H1 (cell line): ENCODE measurements at regions not wholly inside any gene's neighbourhood (a gene's known extent, or its start where the extent isn't known, plus 50 kb on each side); places are given as distances from the start of the nearest gene placed in this dataset.
A peak's percentile ranks its signal among the peaks of the same experiment; 100 is the strongest.

Experiments used
- CTCF ChIA-PET: fragments of 300-600 bp; sonication (Branson Sonifier 250); formaldehyde crosslinking; loops from one replicate; lab custom pipeline; 2021; ENCODE audit not compliant: partially characterized antibody; lab: Charles Lee
- POLR2A ChIA-PET: fragments of 300-600 bp; sonication (Branson Sonifier 250); formaldehyde crosslinking; loops from one replicate; lab custom pipeline; 2021; ENCODE audit warnings: inconsistent platforms; ENCODE audit not compliant: partially characterized antibody; lab: Charles Lee
- DNase-seq, 2 experiments: peaks; one replicate each; pipeline versions ENCODE4 v3.0.0 to v3.0.0-alpha.2; 2010 to 2022; ENCODE audit warnings: low spot score in 2 of 2, low read depth in 1 of 2, mixed read lengths in 1 of 2
- FAIRE-seq: peaks from 2 replicates; lab custom pipeline; 2011; peaks lifted over from hg19 to GRCh38; lab: Jason Lieb, UNC
- H2AFZ ChIP-seq: 2 replicates; pipeline ENCODE4 v1.8.1; 2012; ENCODE audit warnings: low read length, inconsistent platforms
- H2AK5ac ChIP-seq: 2 replicates; pipeline ENCODE4 v1.6.1; 2013; ENCODE audit warnings: low read depth, low read length
- H2BK120ac ChIP-seq: replicated peaks from 2 replicates; pipeline ENCODE3; 2013; ENCODE audit warnings: low read depth, low read length, inconsistent platforms
- H2BK12ac ChIP-seq: 2 replicates; pipeline ENCODE4 v1.6.1; 2013; ENCODE audit warnings: low read depth, low read length
- H2BK15ac ChIP-seq: 2 replicates; pipeline ENCODE4 v1.6.1; 2013; ENCODE audit warnings: low read length
- H2BK20ac ChIP-seq: 2 replicates; pipeline ENCODE4 v1.6.1; 2013; ENCODE audit warnings: low read length
- H2BK5ac ChIP-seq: 2 replicates; pipeline ENCODE4 v1.6.1; 2013; ENCODE audit warnings: low read depth, low read length
- H3K14ac ChIP-seq: 2 replicates; pipeline ENCODE4 v1.6.1; 2013; ENCODE audit warnings: inconsistent platforms; ENCODE audit not compliant: insufficient read length
- H3K18ac ChIP-seq: 2 replicates; pipeline ENCODE4 v1.6.1; 2013; ENCODE audit warnings: low read length; ENCODE audit errors: extremely low read depth
- H3K23ac ChIP-seq: 2 replicates; pipeline ENCODE4 v1.6.1; 2013; ENCODE audit warnings: inconsistent platforms; ENCODE audit not compliant: insufficient read length
- H3K23me2 ChIP-seq: 2 replicates; pipeline ENCODE4 v1.6.1; 2013; ENCODE audit warnings: low read depth, low read length
- H3K27ac ChIP-seq: 2 replicates; pipeline ENCODE4 v1.6.1; 2011; ENCODE audit warnings: low read depth, low read length, inconsistent platforms
- H3K27me3 ChIP-seq, 4 experiments: replicated peaks in 1 of 4; 1 replicate in 1 of 4; 2 replicates in 3 of 4; pipeline versions ENCODE4 v1.6.1 to v1.8.1; 2011 to 2013; ENCODE audit warnings: low read length in 3 of 4, mild to moderate bottlenecking in 3 of 4, inconsistent platforms in 2 of 4, mixed read lengths in 2 of 4, moderate library complexity in 1 of 4; ENCODE audit not compliant: control insufficient read depth in 3 of 4, insufficient read depth in 3 of 4; ENCODE audit errors: extremely low read depth in 1 of 4
- H3K36me3 ChIP-seq, 4 experiments: 2 replicates each; pipeline versions ENCODE4 v1.6.1 to v1.8.1; 2011 to 2013; ENCODE audit warnings: mild to moderate bottlenecking in 4 of 4, low read length in 3 of 4, moderate library complexity in 2 of 4, control low read depth in 1 of 4, inconsistent platforms in 1 of 4; ENCODE audit not compliant: insufficient read depth in 4 of 4, control insufficient read depth in 2 of 4
- H3K4ac ChIP-seq: replicated peaks from 2 replicates; pipeline ENCODE3; 2013; ENCODE audit warnings: low read length, low read depth, mixed read lengths, inconsistent platforms; ENCODE audit not compliant: insufficient read length
- H3K4me1 ChIP-seq, 4 experiments: replicated peaks in 1 of 4; 1 replicate in 1 of 4; 2 replicates in 3 of 4; pipeline versions ENCODE4 v1.6.1 to v1.8.1; 2011 to 2013; ENCODE audit warnings: low read length in 3 of 4, inconsistent platforms in 2 of 4, mixed read lengths in 1 of 4; ENCODE audit not compliant: insufficient read depth in 4 of 4, control insufficient read depth in 3 of 4
- H3K4me2 ChIP-seq, 2 experiments: 2 replicates each; pipeline versions ENCODE4 v1.6.1 to v1.8.1; 2011 to 2013; ENCODE audit warnings: low read depth in 2 of 2, low read length in 2 of 2, control low read depth in 1 of 2, inconsistent platforms in 1 of 2, mild to moderate bottlenecking in 1 of 2; ENCODE audit not compliant: insufficient read depth in 1 of 2
- H3K4me3 ChIP-seq, 4 experiments: fragments of 200-600, 300-600 bp in 1 of 4; sonication (generic), shearing (Covaris generic), sonication (Bioruptor Twin) in 1 of 4; 2 replicates each; pipeline versions ENCODE4 v1.5.1 to v1.8.1; 2011 to 2016; ENCODE audit warnings: low read length in 4 of 4, low read depth in 3 of 4, control low read depth in 2 of 4, inconsistent platforms in 2 of 4, mild to moderate bottlenecking in 2 of 4, mixed read lengths in 1 of 4, moderate library complexity in 1 of 4; ENCODE audit not compliant: insufficient read depth in 2 of 4; ENCODE audit errors: extremely low read depth in 1 of 4
- H3K56ac ChIP-seq: replicated peaks from 2 replicates; pipeline ENCODE3; 2013; ENCODE audit warnings: low read depth, mild to moderate bottlenecking, mixed read lengths, low read length, inconsistent platforms; ENCODE audit not compliant: insufficient read length
- H3K79me1 ChIP-seq: 2 replicates; pipeline ENCODE4 v1.6.1; 2013; ENCODE audit warnings: low read depth, low read length, control low read depth
- H3K79me2 ChIP-seq, 2 experiments: 2 replicates each; pipeline versions ENCODE4 v1.6.1 to v1.8.1; 2012 to 2013; ENCODE audit warnings: low read length in 2 of 2, mild to moderate bottlenecking in 2 of 2, inconsistent platforms in 1 of 2; ENCODE audit not compliant: insufficient read depth in 2 of 2, control insufficient read depth in 1 of 2
- H3K9ac ChIP-seq, 4 experiments: replicated peaks in 1 of 4; 1 replicate in 1 of 4; 2 replicates in 3 of 4; pipeline versions ENCODE4 v1.6.1 to v1.8.1; 2011 to 2013; ENCODE audit warnings: low read depth in 3 of 4, low read length in 3 of 4, control low read depth in 2 of 4, mild to moderate bottlenecking in 2 of 4, moderate library complexity in 2 of 4, inconsistent platforms in 1 of 4; ENCODE audit errors: extremely low read depth in 1 of 4
- H3K9me3 ChIP-seq, 2 experiments: 2 replicates each; pipeline versions ENCODE4 v1.6.1 to v1.8.1; 2012 to 2013; ENCODE audit warnings: mild to moderate bottlenecking in 2 of 2, moderate library complexity in 2 of 2, control low read depth in 1 of 2, inconsistent platforms in 1 of 2, low read depth in 1 of 2, low read length in 1 of 2, mixed read lengths in 1 of 2; ENCODE audit not compliant: insufficient read depth in 2 of 2
- H4K20me1 ChIP-seq, 2 experiments: replicated peaks in 1 of 2; 2 replicates each; pipeline versions ENCODE3 to v1.8.1; 2011 to 2013; ENCODE audit warnings: inconsistent platforms in 2 of 2, low read length in 2 of 2, mild to moderate bottlenecking in 1 of 2; ENCODE audit not compliant: insufficient read depth in 2 of 2, control insufficient read depth in 1 of 2
- H4K5ac ChIP-seq: 2 replicates; pipeline ENCODE4 v1.6.1; 2013; ENCODE audit warnings: low read length, low read depth, mixed read lengths, inconsistent platforms; ENCODE audit not compliant: insufficient read length
- H4K8ac ChIP-seq: 2 replicates; pipeline ENCODE4 v1.8.0; 2013; ENCODE audit warnings: mild to moderate bottlenecking, moderate library complexity, low read length, inconsistent platforms; ENCODE audit not compliant: insufficient read depth; ENCODE audit errors: extremely low read depth
- H4K91ac ChIP-seq: replicated peaks from 2 replicates; pipeline ENCODE3; 2013; ENCODE audit warnings: low read length, mixed read lengths, inconsistent platforms; ENCODE audit not compliant: insufficient read length
- CHD1 ChIP-seq: IDR thresholded peaks from 2 replicates; pipeline ENCODE4 v1.6.1; 2012; ENCODE audit warnings: low read depth, low read length, improper control_type of control experiment
- CTBP2 ChIP-seq: IDR thresholded peaks from 2 replicates; pipeline ENCODE4 v1.7.0; 2011; ENCODE audit warnings: borderline replicate concordance, mild to moderate bottlenecking, moderate library complexity, mixed read lengths, low read length; ENCODE audit not compliant: insufficient read depth, insufficient read length
- EZH2 ChIP-seq: fragments of 200-600 bp; sonication (generic); IDR thresholded peaks from 2 replicates; pipeline ENCODE4 v1.7.1; 2012; ENCODE audit warnings: low read depth, mild to moderate bottlenecking, moderate library complexity, low read length, inconsistent platforms; ENCODE audit not compliant: severe bottlenecking
- HDAC2 ChIP-seq, 2 experiments: fragments of 300-600 bp in 1 of 2; sonication (generic) in 1 of 2; IDR thresholded peaks; 2 replicates each; pipeline ENCODE4 v1.6.1; 2011 to 2012; ENCODE audit warnings: low read depth in 2 of 2, low read length in 2 of 2, mild to moderate bottlenecking in 2 of 2, moderate library complexity in 2 of 2, borderline replicate concordance in 1 of 2, inconsistent platforms in 1 of 2
- RFX5 ChIP-seq: IDR thresholded peaks from 2 replicates; pipeline ENCODE4 v1.6.1; 2011; ENCODE audit warnings: low read depth, low read length, improper control_type of control experiment, borderline replicate concordance
- SRF ChIP-seq: IDR thresholded peaks from 2 replicates; pipeline ENCODE4 v1.6.1; 2011; ENCODE audit warnings: mild to moderate bottlenecking, low read depth, low read length, moderate library complexity
- TEAD4 ChIP-seq: IDR thresholded peaks from 2 replicates; pipeline ENCODE4 v1.6.1; 2012; ENCODE audit warnings: low read depth, low read length, inconsistent platforms, mixed read lengths
- YY1 ChIP-seq: IDR thresholded peaks from 2 replicates; pipeline ENCODE4 v1.6.1; 2011; ENCODE audit warnings: low read depth, mild to moderate bottlenecking, low read length
- WGBS, 2 experiments: shearing (Covaris generic) in 1 of 2; methylation state at CpG; one replicate each; pipeline versions ENCODE4 v1.1.6 to v1.1.7; 2013 to 2015; ENCODE audit warnings: low lambda C conversion rate in 2 of 2, mixed read lengths in 2 of 2, inconsistent platforms in 1 of 2, low coverage in 1 of 2, missing lambda C conversion rate in 1 of 2; ENCODE audit not compliant: insufficient replicate concordance in 2 of 2, insufficient coverage in 1 of 2, insufficient read length in 1 of 2; ENCODE audit errors: extremely low coverage in 1 of 2, missing lambda C conversion rate in 1 of 2; 5-methylcytosine and 5-hydroxymethylcytosine counted together
- TF ChIP-seq, protein P1 (sequence below), 3 experiments: IDR thresholded peaks; 1 replicate in 2 of 3; 2 replicates in 1 of 3; pipeline versions ENCODE4 v1.5.1 to v1.6.1; 2011; ENCODE audit warnings: low read length in 3 of 3, mild to moderate bottlenecking in 3 of 3, inconsistent platforms in 2 of 3, low read depth in 1 of 3, moderate library complexity in 1 of 3; ENCODE audit not compliant: insufficient read depth in 1 of 3; ENCODE audit errors: control extremely low read depth in 1 of 3

DNA sequence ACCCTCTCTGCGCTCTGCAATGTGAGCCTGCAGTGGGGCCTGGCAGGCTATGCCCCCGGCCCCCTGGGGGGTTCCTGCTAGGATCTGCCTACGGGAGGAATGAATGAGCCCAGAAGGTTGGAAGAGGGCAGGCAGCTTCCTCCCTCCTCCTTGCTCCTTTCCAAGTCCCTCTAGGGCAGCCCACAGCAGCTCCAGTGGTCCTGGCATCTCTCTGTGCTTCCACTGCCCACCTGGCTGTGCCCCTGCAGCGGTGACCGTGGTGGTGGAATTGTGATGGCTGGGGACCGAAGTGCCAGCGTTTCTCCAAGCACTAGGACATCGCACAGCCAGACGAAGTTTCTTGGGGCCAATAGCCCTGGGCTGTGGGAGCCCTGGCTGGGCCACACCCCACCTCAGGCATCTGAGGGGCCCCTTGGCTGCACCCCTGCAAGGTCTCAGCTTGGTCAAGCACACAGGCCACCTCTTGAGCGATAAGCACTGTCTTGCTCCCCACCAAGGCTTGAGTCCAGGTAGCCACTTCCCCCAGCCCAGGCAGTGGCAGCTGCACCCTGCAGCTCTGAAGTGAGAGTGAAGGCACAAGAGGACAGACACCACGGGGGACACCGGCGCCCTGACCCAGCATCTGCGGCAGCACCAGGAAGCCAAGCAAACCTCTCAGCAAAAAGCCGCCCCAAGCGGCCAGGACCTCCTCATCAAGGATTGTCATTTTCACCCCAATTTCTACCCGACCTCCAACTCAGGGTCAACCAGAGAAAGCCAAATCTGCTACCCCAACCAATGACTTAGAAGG is 346.3 kb downstream of the CTTN start:
- WGBS, 2 experiments, result 87% methylated on average over 17 of the region's 17 CpGs; no CpG with 5 or more reads in 1 of the 2 experiments
- TF ChIP-seq SRF (no peak), RFX5 (no peak), TEAD4 (no peak), CTBP2 (no peak), HDAC2 (IDR thresholded peaks at IDR 0.05; ENCODE audit: borderline replicate concordance in 1 of 2, low read depth in 2 of 2, low read length in 2 of 2) (no peak), YY1 (no peak), CHD1 (no peak), EZH2 (no peak)
- TF ChIP-seq, protein P1, sequence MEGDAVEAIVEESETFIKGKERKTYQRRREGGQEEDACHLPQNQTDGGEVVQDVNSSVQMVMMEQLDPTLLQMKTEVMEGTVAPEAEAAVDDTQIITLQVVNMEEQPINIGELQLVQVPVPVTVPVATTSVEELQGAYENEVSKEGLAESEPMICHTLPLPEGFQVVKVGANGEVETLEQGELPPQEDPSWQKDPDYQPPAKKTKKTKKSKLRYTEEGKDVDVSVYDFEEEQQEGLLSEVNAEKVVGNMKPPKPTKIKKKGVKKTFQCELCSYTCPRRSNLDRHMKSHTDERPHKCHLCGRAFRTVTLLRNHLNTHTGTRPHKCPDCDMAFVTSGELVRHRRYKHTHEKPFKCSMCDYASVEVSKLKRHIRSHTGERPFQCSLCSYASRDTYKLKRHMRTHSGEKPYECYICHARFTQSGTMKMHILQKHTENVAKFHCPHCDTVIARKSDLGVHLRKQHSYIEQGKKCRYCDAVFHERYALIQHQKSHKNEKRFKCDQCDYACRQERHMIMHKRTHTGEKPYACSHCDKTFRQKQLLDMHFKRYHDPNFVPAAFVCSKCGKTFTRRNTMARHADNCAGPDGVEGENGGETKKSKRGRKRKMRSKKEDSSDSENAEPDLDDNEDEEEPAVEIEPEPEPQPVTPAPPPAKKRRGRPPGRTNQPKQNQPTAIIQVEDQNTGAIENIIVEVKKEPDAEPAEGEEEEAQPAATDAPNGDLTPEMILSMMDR (IDR thresholded peaks at IDR 0.05; ENCODE audit: control extremely low read depth in 1 of 3, insufficient read depth in 1 of 3, low read depth in 1 of 3, low read length in 3 of 3), result no peak

More for the DNA sequence above, 346.3 kb downstream of the CTTN start:
- Histone ChIP-seq H3K23me2 (peaks cover 4% of the 10 kb centered on the region; the same call in 1 of the 2 replicates), H3K4me2 (no peak overlapping the region), H2BK20ac (no peak overlapping the region), H3K4ac (no peak overlapping the region), H2AK5ac (no peak overlapping the region), H4K8ac (no peak overlapping the region), H3K56ac (no peak overlapping the region), H4K91ac (no peak overlapping the region), H3K23ac (no peak overlapping the region), H2AFZ (no peak overlapping the region), H3K18ac (no peak overlapping the region; the same call in 1 of the 2 replicates), H2BK12ac (peak overlapping the region; percentile 14; the same call in 1 of the 2 replicates), H4K5ac (no peak overlapping the region), H3K4me1 (peaks cover 10 to 27% (median 18%) of the 10 kb centered on the region in 4 experiments), H4K20me1 (peaks cover 0 to 3% of the 10 kb centered on the region in 2 experiments), H3K27ac (no peak overlapping the region), H3K14ac (no peak overlapping the region), H3K79me2 (no peaks in the 10 kb centered on the region), H2BK5ac (no peak overlapping the region), H2BK15ac (0 out of 2 replicates have a peak overlapping the region, but pooled peaks have one; percentile 72), H3K27me3 (no peaks in the 10 kb centered on the region), H3K4me3 (no peak overlapping the region), H3K9me3 (no peaks in the 10 kb centered on the region), H3K79me1 (peaks cover 8% of the 10 kb centered on the region), H3K9ac (no peak overlapping the region), H3K36me3 (no peaks in the 10 kb centered on the region), H2BK120ac (no peak overlapping the region)
- ChIA-PET CTCF (interaction anchor here (0.6 to 3.2 kb wide), 7 partner anchors 8 to 277 kb away, joined by 3 to 19 read pairs (median 5); no protein-coding TSS in a partner anchor), POLR2A (interaction anchor here (1.3 to 1.6 kb wide), 2 partner anchors 9 to 11 kb away, joined by 4 to 6 read pairs; no protein-coding TSS in a partner anchor)
- no peak for DNase-seq
- no peak for FAIRE-seq
